IPS-NIHi11 (cell line): ENCODE measurements at regions not wholly inside any gene's neighbourhood (a gene's known extent, or its start where the extent isn't known, plus 50 kb on each side); places are given as distances from the start of the nearest gene placed in this dataset.

Source experiments
- DNase-seq: peaks from one replicate; pipeline ENCODE4 v3.0.0; 2012; ENCODE audit warnings: mixed read lengths, low spot score

GRCh38 chrX:39638526-39638925, 459.2 kb downstream of the BCOR start:
- DNase-seq, result no peak

- no peak for DNase-seq
These were observed 457.9 kb downstream of the BCOR start for GRCh38 chrX:39639871-39640270.

DNA sequence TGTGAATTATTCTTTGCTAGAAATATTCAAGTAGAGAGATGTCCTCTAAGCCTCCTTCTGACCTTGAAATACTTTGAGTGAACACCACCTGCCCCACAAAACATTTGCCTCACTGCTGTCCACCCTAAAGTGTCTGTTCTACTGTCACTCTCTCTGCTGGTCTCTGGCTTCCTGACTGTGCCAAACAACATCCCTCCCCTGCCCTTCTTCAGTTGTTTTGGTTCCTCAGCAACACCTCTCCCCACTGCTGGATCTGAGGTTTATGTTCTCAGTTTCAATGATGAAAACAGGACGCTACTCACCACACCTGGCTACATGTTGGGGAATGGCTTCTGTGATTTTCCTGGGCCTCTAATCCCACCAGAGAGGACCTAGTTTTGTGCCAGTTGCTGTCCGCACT, 456.9 kb downstream of the BCOR start:
- DNase-seq, result no peak

GRCh38 chrX:39642071-39642470, 455.7 kb downstream of the BCOR start:
- no peak for DNase-seq

GRCh38 chrX:39643550-39643949, 454.2 kb downstream of the BCOR start:
- DNase-seq, result no peak

DNA sequence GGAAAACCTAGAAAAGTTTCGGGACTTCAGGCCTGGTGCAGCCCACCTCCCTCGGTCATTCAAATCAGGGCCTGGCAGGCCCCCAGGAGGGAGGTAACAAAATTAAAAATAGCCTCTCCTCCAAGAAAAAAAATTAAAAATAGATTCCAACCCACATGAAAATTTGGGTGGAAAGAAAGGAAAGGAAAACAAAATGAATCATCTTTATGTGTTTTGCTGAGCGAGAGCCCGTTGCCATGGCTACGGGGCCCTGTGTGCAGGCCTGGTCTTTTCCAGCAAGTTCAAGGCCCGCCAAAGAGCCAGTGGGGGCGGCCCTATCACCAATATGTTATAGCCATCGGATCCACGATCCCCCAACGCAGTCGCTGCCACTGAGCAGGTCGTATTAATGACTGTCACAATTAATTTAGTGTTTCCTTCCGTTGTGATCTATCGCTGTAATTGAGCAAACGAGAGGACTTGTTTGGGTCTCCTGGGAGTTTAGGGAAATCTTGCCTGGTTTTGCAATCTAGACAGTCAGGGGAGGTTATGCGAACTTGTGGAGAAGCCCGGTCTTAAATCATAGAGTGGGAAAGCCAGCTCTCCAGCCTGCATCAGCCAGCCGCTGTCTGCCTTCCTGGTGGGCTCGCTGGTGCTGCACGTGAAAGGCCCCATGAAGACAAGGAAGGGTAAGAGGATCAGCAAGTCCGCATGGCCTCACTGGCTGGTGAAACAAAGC, 452.4 kb downstream of the BCOR start:
- DNase-seq, result no peak

- DNase-seq, result no peak
These were observed 449.1 kb downstream of the BCOR start for GRCh38 chrX:39648548-39649254.

- no peak for DNase-seq
These were observed 446.9 kb downstream of the BCOR start for GRCh38 chrX:39650768-39651347.

GRCh38 chrX:39652336-39652735, 445.4 kb downstream of the BCOR start:
- DNase-seq, result peak; percentile 44

DNA sequence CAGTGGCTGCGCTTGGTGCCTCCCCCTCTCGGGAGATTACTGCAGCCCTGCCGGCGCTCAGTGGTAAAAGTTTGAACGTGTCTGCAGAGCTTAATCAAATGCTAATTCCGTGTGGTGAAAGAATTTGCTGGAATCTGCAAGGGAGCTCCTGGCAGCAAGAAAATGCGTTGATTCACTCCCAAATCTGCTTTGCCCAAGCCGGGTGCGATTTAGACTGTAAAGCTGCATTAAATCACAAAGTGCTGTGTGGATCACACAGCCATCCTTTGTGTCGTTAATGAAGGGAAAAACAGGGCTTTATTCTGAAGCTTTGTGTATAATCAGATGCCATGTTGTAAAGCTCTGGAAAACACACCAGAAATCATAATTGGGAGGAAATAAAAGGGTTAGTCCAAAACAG, 444.1 kb downstream of the BCOR start:
- DNase-seq, result peak; percentile 33

GRCh38 chrX:39654183-39654925, 443.4 kb downstream of the BCOR start:
- peak; percentile 25 for DNase-seq

DNA sequence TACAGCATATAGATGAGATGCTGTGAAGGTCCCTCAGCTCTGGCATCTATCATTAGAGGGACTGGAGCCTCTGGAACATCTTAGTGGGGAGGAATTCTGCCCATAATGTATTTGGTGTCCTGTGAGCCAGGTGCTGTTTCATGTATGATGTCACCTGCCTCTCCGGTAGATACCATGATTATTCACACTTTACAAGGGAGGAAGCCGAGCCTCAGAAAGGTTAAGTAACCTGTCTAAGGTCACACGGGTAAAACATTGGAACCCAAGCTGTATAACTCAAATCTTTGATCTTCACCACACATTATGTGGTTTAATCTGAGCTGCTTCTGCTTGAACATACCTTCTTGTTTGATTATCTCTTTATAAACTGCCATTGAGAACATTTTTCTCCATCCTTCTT, 442.8 kb downstream of the BCOR start:
- DNase-seq, result no peak

GRCh38 chrX:39661116-39661907, 436.4 kb downstream of the BCOR start:
- DNase-seq, result no peak

- DNase-seq, result no peak
These were observed 431.8 kb downstream of the BCOR start for GRCh38 chrX:39665830-39666518.

GRCh38 chrX:39667191-39667590, 430.6 kb downstream of the BCOR start:
- DNase-seq, result no peak

- DNase-seq, result no peak
These were observed 429.8 kb downstream of the BCOR start for GRCh38 chrX:39667736-39668482.

DNA sequence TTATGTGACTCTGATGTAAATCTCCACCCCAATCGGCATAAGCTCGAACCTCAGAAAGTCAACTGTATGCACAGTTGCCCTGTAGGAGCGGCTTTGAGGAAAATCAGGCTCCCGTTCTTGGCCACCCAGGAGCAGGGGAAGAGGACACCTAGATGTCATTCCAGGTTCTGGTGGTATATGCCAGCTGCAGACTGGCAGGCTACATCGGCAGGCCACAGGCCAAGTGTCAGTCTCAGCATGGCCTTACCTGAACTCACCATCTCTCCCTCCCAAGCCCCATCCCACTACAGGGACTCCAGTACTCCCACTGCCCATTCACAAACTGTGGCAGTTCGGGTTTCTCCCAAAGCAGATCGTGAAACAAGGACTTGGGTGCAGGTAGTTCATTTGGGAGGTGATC, 428.1 kb downstream of the BCOR start:
- DNase-seq, result no peak

DNA sequence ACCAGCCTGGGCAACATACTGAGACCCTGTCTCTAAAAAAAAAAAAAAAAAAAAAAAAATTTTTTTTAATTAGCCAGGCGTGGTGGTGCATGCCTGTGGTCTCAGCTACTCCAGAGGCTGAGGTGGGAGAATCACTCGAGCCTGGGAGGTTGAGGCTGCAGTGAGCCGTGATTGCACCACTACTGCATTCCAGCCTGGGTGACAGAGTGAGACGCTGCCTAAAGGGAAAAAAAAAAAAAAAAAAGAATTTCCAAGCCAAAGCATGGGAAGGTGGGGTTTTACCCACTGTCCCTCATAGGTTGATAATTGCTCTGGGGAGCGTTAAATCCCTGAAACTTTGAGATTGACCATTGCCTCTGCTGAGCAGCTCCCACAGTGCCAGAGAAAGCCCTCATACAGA, 427.5 kb downstream of the BCOR start:
- DNase-seq, result no peak

- DNase-seq, result no peak
These were observed 425.4 kb downstream of the BCOR start for GRCh38 chrX:39672405-39672804.

DNA sequence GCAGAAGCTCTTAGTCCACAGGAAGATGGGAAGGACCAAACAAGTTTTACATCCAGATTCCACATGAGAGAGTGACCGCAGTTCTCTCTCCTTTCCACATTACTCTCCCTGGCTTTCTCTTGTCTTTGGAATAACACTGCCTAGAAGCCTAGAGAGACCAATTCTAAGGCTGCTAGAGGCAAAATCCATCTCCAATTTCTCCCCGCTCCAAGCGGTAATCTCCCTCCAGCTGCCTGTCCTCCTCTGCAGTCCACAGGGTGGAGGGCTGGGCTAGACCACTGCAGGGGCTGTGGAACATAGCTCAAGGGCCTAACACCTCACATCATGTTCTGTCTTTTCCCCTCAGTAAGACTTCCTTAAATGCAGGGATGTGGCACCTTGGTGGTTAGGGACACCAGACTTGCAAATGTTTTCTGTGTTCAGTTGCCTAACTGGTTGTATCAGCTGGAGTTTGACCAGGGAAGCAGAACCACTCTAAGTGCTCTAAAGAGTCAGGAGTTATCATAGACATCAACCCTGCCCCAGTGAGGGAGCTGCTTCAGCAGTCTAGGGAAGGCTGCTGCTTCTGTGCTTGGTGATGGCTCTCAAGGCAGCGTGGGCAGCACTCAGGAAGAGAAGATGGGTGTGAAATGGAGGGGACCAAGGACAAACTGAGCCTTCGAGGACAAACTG, 423.1 kb downstream of the BCOR start:
- DNase-seq, result no peak
